ENCODE measurements at regions not wholly inside any gene's neighbourhood (a gene's known extent, or its start where the extent isn't known, plus 50 kb on each side); places are given as distances from the start of the nearest gene placed in this dataset.

DNA sequence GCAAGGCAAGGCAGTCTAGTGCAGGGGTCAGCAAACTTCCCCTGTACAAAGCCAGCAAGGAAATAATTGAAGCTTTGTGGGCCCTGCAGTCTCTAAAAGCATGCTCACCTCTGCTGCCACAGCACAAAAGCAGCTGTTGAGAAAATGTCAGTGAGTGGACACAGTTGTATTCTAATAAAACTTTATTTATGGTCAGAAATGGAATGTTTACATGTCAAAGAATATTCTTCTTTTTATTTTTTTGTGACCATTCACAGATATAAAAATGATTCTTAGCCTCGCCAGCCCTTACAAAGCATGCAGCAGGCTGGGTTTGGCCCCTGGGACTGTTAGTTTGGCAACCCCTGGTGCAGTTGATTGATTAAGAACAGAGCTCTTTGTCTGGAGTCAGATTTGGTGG is 192.4 kb downstream of the BUB3 start:
- TF ChIP-seq, protein P1, sequence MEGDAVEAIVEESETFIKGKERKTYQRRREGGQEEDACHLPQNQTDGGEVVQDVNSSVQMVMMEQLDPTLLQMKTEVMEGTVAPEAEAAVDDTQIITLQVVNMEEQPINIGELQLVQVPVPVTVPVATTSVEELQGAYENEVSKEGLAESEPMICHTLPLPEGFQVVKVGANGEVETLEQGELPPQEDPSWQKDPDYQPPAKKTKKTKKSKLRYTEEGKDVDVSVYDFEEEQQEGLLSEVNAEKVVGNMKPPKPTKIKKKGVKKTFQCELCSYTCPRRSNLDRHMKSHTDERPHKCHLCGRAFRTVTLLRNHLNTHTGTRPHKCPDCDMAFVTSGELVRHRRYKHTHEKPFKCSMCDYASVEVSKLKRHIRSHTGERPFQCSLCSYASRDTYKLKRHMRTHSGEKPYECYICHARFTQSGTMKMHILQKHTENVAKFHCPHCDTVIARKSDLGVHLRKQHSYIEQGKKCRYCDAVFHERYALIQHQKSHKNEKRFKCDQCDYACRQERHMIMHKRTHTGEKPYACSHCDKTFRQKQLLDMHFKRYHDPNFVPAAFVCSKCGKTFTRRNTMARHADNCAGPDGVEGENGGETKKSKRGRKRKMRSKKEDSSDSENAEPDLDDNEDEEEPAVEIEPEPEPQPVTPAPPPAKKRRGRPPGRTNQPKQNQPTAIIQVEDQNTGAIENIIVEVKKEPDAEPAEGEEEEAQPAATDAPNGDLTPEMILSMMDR (IDR thresholded peaks at IDR 0.05; ENCODE audit: unreplicated experiment): no peak
- H3K4me3 Mint-ChIP-seq (ENCODE audit: low read depth): no peak overlapping the region
- DNase-seq (ENCODE audit: low spot score, unreplicated experiment): no peak
- H3K36me3 Mint-ChIP-seq (ENCODE audit: insufficient read depth): no peaks in the 10 kb centered on the region
- no peaks in the 10 kb centered on the region for H3K9me3 Mint-ChIP-seq (ENCODE audit: low read depth)
- H3K27ac Mint-ChIP-seq: no peak overlapping the region
- H3K4me1 Mint-ChIP-seq (ENCODE audit: low read depth): peaks cover 3% of the 10 kb centered on the region
- H3K27me3 Mint-ChIP-seq: no peaks in the 10 kb centered on the region

DNA sequence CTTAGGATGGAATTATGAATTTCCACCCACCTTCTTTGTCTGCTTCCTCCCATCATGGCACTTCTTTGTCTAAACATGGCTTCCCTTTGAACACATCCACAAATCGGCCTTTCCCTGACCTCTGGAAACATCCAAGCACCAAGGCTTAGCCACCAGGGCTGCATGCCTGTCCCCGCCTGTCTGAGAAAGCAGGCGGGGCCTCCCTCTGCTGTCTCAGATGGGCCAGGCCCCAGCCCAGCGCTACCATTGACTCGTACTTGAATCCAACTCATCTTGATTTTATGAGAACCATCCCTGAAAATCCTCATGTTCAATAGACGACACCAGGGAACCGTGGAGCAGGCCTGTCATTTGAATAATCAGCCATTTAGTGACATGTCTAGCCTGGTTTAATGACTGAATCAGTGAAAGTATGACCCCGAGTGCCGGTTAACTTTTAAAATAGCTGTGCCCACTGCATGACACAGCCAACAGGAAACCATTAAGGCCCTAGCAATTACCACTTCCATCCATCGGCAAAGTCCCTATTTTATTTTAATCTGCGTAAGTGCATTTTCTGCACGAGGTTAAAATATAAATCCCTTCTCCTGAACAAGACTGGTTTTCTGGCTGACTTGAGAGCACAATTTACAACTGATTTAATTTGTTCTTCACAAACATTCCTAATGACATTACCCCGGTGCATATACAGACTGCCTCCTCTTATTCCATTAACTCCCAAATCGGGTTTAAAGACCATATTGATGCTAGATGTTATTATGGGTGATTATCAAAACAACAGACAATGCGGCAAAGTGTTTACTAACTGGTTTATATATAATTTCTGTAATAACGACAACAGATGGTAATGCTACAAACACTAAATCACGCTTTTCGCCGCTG is 194.7 kb downstream of the BUB3 start:
- H3K27me3 Mint-ChIP-seq: no peaks in the 10 kb centered on the region
- DNase-seq (ENCODE audit: low spot score, unreplicated experiment): no peak
- TF ChIP-seq, protein P1 (IDR thresholded peaks at IDR 0.05; ENCODE audit: unreplicated experiment): no peak

DNA sequence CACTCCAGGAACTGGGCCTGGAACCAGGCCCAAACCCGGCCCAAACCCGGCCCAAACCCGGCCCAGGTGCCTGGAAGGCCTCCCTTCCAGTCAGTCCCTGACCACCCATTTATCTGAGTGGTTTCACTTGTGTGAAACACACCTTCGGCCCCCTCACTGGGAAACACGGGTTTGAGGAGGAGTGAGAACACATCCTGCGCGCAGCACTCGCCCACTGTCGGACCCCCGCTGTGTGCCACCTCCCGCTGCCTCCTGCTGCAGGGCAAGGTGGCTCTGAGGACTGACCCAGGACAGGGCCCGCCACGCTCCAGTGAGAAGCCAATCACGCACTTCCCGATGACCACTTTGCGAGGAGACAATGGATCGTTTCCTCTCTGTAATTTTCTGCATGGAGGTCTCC is 197.5 kb downstream of the BUB3 start:
- no peak for DNase-seq (ENCODE audit: low spot score, unreplicated experiment)

More for the DNA sequence above, 194.7 kb downstream of the BUB3 start:
- H3K36me3 Mint-ChIP-seq (ENCODE audit: insufficient read depth): no peaks in the 10 kb centered on the region
- peaks cover 3% of the 10 kb centered on the region for H3K4me1 Mint-ChIP-seq (ENCODE audit: low read depth)
- no peak overlapping the region for H3K27ac Mint-ChIP-seq
- no peak overlapping the region for H3K4me3 Mint-ChIP-seq (ENCODE audit: low read depth)
- no peaks in the 10 kb centered on the region for H3K9me3 Mint-ChIP-seq (ENCODE audit: low read depth)

DNA sequence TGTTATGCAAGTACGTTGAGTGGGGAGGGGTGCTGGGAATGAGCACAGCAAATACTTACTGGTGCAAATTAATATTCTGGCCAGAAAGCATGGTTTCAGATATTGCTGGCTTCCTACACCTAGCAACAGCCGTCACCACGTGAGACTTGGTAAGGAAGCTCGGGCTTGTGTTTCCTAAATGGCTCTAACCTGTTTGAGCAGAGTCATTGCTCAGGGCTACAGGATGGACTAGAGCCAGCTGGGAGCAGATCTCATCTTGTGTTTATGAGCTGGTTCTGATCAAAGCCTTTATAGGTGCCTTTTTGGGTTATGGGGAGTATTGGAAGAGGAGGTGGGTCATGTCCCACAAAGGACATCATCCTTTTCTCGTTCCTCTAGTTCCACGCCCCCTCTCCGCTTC is 200.3 kb downstream of the BUB3 start:
- TF ChIP-seq, protein P1 (IDR thresholded peaks at IDR 0.05; ENCODE audit: unreplicated experiment): no peak
- no peak for DNase-seq (ENCODE audit: low spot score, unreplicated experiment)
- Mint-ChIP-seq H3K4me3 (ENCODE audit: low read depth) (no peak overlapping the region), H3K36me3 (ENCODE audit: insufficient read depth) (no peaks in the 10 kb centered on the region), H3K27me3 (peaks cover 2% of the 10 kb centered on the region), H3K27ac (no peak overlapping the region), H3K9me3 (ENCODE audit: low read depth) (no peaks in the 10 kb centered on the region), H3K4me1 (ENCODE audit: low read depth) (no peaks in the 10 kb centered on the region)

More for the DNA sequence above, 197.5 kb downstream of the BUB3 start:
- TF ChIP-seq, protein P1 (IDR thresholded peaks at IDR 0.05; ENCODE audit: unreplicated experiment): no peak
- Mint-ChIP-seq H3K9me3 (ENCODE audit: low read depth) (no peaks in the 10 kb centered on the region), H3K4me1 (ENCODE audit: low read depth) (no peaks in the 10 kb centered on the region), H3K27me3 (no peaks in the 10 kb centered on the region), H3K27ac (no peak overlapping the region), H3K4me3 (ENCODE audit: low read depth) (no peak overlapping the region), H3K36me3 (ENCODE audit: insufficient read depth) (no peaks in the 10 kb centered on the region)

DNA sequence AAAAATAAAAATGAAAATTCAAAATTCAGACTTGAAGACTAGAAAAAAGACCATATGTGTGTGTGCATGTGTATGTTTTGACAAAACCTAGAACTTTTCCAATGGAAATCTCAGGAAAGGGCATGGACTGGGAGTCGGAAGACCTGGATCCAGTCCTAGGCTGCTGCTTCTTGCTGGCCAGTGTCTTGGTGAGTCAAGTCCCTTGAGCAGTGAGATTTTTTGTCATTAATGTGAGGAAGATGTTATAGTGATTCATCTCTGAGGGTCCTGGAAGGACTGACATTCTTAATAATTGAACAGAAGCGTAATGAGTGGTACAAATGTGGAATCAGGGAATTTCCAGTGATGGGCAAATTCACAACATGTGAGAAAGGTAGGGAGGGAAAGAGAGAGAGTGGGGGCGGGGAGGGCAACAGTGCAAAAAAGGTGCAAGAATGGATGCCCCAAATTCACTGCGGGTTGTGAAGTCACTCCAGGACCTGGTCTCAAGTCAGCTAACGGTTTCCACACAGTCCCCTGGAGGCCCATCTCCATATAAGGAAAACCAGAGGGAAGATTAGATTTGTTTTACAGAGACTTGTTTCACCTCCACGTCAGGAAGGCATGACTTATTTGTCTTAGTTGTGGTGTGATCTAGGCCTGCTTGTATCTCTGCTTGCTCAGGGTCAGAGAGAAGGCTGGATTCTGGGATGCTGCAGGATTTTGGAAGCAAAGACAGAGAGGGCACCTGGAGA is 201.7 kb downstream of the BUB3 start:
- Mint-ChIP-seq H3K4me3 (ENCODE audit: low read depth) (no peak overlapping the region), H3K27me3 (peaks cover 5% of the 10 kb centered on the region), H3K9me3 (ENCODE audit: low read depth) (no peaks in the 10 kb centered on the region), H3K36me3 (ENCODE audit: insufficient read depth) (no peaks in the 10 kb centered on the region), H3K27ac (no peak overlapping the region), H3K4me1 (ENCODE audit: low read depth) (no peaks in the 10 kb centered on the region)
- TF ChIP-seq, protein P1 (IDR thresholded peaks at IDR 0.05; ENCODE audit: unreplicated experiment): no peak
- no peak for DNase-seq (ENCODE audit: low spot score, unreplicated experiment)

Data from progenitor cell of endocrine pancreas (in vitro differentiated cells).